Endodermal cell (in vitro differentiated cells): ENCODE measurements at regions not wholly inside any gene's neighbourhood (a gene's known extent, or its start where the extent isn't known, plus 50 kb on each side); places are given as distances from the start of the nearest gene placed in this dataset.

Experiments
- DNase-seq: peaks from one replicate; pipeline ENCODE4 v3.0.0-alpha.2; 2017
- H3K27ac ChIP-seq: 2 replicates; pipeline ENCODE4 v1.5.1; 2013; ENCODE audit warnings: mild to moderate bottlenecking, low read depth, low read length, moderate library complexity
- H3K27me3 ChIP-seq: 2 replicates; pipeline ENCODE4 v1.6.1; 2013; ENCODE audit warnings: mild to moderate bottlenecking, low read length, moderate library complexity; ENCODE audit not compliant: insufficient read depth, control insufficient read depth, poor library complexity, severe bottlenecking
- H3K36me3 ChIP-seq: 2 replicates; pipeline ENCODE4 v1.7.0; 2013; ENCODE audit warnings: mild to moderate bottlenecking, low read length, moderate library complexity; ENCODE audit not compliant: control insufficient read depth, insufficient read depth
- H3K4me1 ChIP-seq: one replicate; pipeline ENCODE4 v1.7.0; 2013; ENCODE audit warnings: low read length; ENCODE audit not compliant: control insufficient read depth, insufficient read depth
- H3K4me3 ChIP-seq: 2 replicates; pipeline ENCODE4 v1.5.1; 2013; ENCODE audit warnings: mild to moderate bottlenecking, low read length, moderate library complexity
- H3K9ac ChIP-seq: 2 replicates; pipeline ENCODE4 v1.6.1; 2013; ENCODE audit warnings: mild to moderate bottlenecking, low read length, moderate library complexity; ENCODE audit not compliant: poor library complexity, severe bottlenecking; ENCODE audit errors: extremely low read depth
- H3K9me3 ChIP-seq: 2 replicates; pipeline ENCODE4 v1.6.1; 2013; ENCODE audit warnings: mild to moderate bottlenecking, low read length, moderate library complexity; ENCODE audit not compliant: control insufficient read depth
- H3K27ac Mint-ChIP-seq: 2 replicates; pipeline ENCODE4 v1.8.0; 2020; ENCODE audit warnings: mixed read lengths
- H3K27me3 Mint-ChIP-seq: 2 replicates; pipeline ENCODE4 v1.8.0; 2021; ENCODE audit warnings: mild to moderate bottlenecking, mixed read lengths; ENCODE audit not compliant: insufficient read depth
- H3K36me3 Mint-ChIP-seq: 2 replicates; pipeline ENCODE4 v1.8.0; 2020; ENCODE audit warnings: low read depth, mixed read lengths
- H3K4me1 Mint-ChIP-seq: 2 replicates; pipeline ENCODE4 v1.8.0; 2020; ENCODE audit warnings: mixed read lengths
- H3K4me3 Mint-ChIP-seq: 2 replicates; pipeline ENCODE4 v1.8.0; 2020; ENCODE audit warnings: mild to moderate bottlenecking, moderate library complexity, mixed read lengths
- H3K9me3 Mint-ChIP-seq: 2 replicates; pipeline ENCODE4 v1.8.0; 2020; ENCODE audit warnings: mild to moderate bottlenecking, mixed read lengths
- WGBS, 2 experiments: methylation state at CpG; one replicate each; pipeline versions ENCODE4 v1.1.5 to v1.1.7; 2013; ENCODE audit warnings: missing lambda C conversion rate in 2 of 2, mixed read lengths in 1 of 2; ENCODE audit not compliant: insufficient coverage in 1 of 2, insufficient read length in 1 of 2; 5-methylcytosine and 5-hydroxymethylcytosine counted together
- TF ChIP-seq, protein P1 (sequence below): fragments of 200-600 bp; sonication (generic); conservative IDR thresholded peaks from 2 replicates; pipeline ENCODE4 v1.5.0; 2021; ENCODE audit warnings: antibody characterized with exemption, mild to moderate bottlenecking

DNA sequence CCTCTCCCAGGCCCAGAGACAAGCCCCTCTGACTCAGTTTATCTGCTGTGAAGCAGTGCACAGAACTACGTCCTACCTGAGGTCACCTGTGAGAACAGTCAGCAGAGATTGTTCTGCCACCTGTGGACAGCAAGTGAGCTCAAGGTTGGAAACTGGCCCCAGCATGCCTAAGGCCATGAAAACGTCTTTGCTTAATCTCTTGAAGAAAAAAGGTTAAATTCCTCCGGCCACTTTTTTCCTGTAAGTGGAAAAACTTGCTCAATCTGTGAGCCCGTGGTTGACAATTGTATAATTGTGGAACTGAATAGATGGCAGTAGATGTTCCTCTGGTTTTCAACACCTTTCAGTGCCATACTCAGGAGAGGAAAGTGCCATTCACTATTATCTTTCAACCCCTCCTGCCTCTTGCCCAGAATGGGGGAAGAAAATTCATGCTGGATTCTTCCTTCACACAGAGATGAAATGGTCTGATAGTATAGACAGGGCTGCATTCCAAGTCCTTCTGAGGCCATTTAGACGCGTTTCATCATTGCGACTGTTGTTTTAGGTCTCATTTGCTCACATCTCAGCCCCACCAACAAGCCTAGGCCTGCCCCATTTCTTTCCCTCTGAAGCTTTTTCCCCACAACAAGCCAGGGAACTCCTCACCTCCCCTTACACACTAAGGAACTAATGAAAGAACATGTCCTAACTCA lies 292.9 kb downstream of the FZD1 start:
- Mint-ChIP-seq H3K27me3 (no peaks in the 10 kb centered on the region), H3K36me3 (no peaks in the 10 kb centered on the region), H3K27ac (no peak overlapping the region), H3K4me1 (peaks cover 9% of the 10 kb centered on the region), H3K9me3 (no peaks in the 10 kb centered on the region), H3K4me3 (no peak overlapping the region)
- Histone ChIP-seq H3K9ac (no peak overlapping the region), H3K27me3 (no peaks in the 10 kb centered on the region), H3K36me3 (no peaks in the 10 kb centered on the region), H3K4me1 (no peaks in the 10 kb centered on the region), H3K4me3 (no peak overlapping the region), H3K27ac (no peak overlapping the region), H3K9me3 (no peaks in the 10 kb centered on the region)
- 94 to 96% methylated on average over 6 to 7 of the region's 7 CpGs for WGBS, 2 experiments
- DNase-seq, result no peak
- TF ChIP-seq, protein P1, sequence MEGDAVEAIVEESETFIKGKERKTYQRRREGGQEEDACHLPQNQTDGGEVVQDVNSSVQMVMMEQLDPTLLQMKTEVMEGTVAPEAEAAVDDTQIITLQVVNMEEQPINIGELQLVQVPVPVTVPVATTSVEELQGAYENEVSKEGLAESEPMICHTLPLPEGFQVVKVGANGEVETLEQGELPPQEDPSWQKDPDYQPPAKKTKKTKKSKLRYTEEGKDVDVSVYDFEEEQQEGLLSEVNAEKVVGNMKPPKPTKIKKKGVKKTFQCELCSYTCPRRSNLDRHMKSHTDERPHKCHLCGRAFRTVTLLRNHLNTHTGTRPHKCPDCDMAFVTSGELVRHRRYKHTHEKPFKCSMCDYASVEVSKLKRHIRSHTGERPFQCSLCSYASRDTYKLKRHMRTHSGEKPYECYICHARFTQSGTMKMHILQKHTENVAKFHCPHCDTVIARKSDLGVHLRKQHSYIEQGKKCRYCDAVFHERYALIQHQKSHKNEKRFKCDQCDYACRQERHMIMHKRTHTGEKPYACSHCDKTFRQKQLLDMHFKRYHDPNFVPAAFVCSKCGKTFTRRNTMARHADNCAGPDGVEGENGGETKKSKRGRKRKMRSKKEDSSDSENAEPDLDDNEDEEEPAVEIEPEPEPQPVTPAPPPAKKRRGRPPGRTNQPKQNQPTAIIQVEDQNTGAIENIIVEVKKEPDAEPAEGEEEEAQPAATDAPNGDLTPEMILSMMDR, result no peak

DNA sequence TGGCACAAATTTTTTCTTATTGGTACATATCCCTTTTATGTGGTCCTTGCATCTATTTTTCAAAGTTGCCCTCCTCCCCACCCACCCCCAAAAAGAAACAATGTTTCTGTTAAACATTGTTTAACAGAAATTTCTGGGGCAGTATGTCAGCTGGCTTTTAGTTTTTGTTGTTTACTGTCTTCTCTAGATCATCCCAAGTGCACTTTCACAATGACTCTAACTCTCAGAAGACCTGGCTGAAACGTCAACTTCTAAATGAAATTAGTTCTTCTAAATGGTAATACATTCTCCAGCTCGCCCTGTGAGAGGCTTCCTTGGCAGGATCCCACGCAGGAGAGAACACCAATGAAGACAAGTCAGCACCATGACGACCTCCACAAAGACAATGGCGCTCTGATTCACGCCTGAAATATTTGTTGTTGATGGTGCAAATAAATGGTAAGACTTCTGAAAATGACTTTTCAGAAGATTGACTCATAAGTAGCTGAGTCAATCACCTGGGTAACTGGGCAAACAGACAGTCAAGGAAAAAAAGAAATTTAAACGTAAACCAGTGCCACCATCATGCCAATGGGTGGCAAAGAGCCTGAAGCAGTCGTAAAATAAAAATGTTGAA lies 293.7 kb downstream of the FZD1 start:
- H3K27me3 ChIP-seq, result no peaks in the 10 kb centered on the region
- 91 to 93% methylated on average over 4 to 8 of the region's 8 CpGs for WGBS, 2 experiments
- no peaks in the 10 kb centered on the region for H3K27me3 Mint-ChIP-seq
- no peak overlapping the region for H3K4me3 ChIP-seq
- peaks cover 9% of the 10 kb centered on the region for H3K4me1 Mint-ChIP-seq
- H3K27ac Mint-ChIP-seq, result no peak overlapping the region
- no peak for DNase-seq
- H3K27ac ChIP-seq, result no peak overlapping the region
- TF ChIP-seq, protein P1, result no peak
- no peaks in the 10 kb centered on the region for H3K9me3 Mint-ChIP-seq
- H3K36me3 Mint-ChIP-seq, result no peaks in the 10 kb centered on the region
- H3K9me3 ChIP-seq, result no peaks in the 10 kb centered on the region
- H3K9ac ChIP-seq, result no peak overlapping the region
- H3K4me3 Mint-ChIP-seq, result no peak overlapping the region
- H3K36me3 ChIP-seq, result no peaks in the 10 kb centered on the region
- no peaks in the 10 kb centered on the region for H3K4me1 ChIP-seq

DNA sequence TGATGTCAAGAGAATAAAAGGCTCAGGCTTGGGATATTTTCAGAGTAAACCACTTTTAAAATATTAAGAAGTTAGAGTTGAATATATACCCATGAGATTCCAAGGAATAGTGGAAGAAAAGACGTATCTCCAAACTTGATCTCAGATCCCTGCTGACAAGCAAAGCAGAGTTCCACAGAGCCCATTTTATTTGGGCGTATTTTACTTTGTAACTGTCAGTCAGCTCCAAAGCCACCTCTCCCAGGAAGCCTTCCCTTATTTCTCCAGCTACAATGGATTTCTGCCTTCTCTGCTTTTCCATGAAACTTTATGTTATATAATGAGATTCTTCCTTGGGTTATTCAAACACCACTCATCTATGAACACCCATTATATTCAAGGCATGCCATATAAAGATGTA lies 295.7 kb downstream of the FZD1 start:
- Mint-ChIP-seq H3K4me1 (peaks cover 5% of the 10 kb centered on the region), H3K27me3 (no peaks in the 10 kb centered on the region)
- no peak overlapping the region for H3K9ac ChIP-seq

More for the DNA sequence above, 295.7 kb downstream of the FZD1 start:
- H3K9me3 ChIP-seq, result no peaks in the 10 kb centered on the region
- no peaks in the 10 kb centered on the region for H3K4me1 ChIP-seq
- H3K4me3 Mint-ChIP-seq, result no peak overlapping the region
- H3K36me3 ChIP-seq, result no peaks in the 10 kb centered on the region
- H3K36me3 Mint-ChIP-seq, result no peaks in the 10 kb centered on the region
- no peak overlapping the region for H3K27ac Mint-ChIP-seq
- 89 to 100% methylated on average over 2 of the region's 2 CpGs for WGBS, 2 experiments
- DNase-seq, result no peak
- TF ChIP-seq, protein P1, result no peak
- no peak overlapping the region for H3K27ac ChIP-seq
- no peaks in the 10 kb centered on the region for H3K27me3 ChIP-seq
- no peak overlapping the region for H3K4me3 ChIP-seq
- H3K9me3 Mint-ChIP-seq, result no peaks in the 10 kb centered on the region
